ENCODE measurements at regions not wholly inside any gene's neighbourhood (a gene's known extent, or its start where the extent isn't known, plus 50 kb on each side); places are given as distances from the start of the nearest gene placed in this dataset.

DNA sequence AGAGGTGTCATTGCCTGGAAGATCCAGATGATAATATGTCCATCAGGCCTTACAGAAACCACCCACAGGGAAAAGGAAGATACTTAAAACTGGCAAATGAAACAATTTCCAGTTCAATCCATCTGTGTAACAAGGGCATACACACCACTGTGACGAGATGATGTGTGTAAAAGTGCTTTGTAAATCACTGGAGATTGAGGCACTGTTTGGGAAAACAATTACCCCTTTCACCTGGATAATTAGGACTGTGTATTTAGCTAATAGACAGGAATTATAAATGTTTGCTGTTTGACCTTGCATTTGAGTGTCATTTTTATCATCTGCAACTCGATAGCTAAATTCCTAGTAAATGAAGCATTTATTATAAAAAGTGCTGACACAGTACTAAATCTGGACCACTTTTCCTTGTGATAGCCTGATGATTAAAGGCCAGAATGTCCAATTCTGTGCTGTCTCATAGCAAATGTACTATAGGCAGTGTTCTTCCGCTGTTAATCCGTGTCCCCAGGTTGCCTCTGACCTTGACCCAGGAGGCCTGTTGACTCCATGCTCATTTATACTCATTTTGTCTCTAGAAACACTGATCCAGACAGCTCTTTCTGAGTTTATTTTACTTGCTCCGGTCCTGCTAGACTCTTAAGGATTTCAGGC lies 105.8 kb downstream of the LACC1 start:
- H3K4me3 ChIP-seq (replicated peaks; ENCODE audit: low read depth, low read length): no peak overlapping the region
- no peak for DNase-seq (ENCODE audit: low read depth)
- TF ChIP-seq, protein P1, sequence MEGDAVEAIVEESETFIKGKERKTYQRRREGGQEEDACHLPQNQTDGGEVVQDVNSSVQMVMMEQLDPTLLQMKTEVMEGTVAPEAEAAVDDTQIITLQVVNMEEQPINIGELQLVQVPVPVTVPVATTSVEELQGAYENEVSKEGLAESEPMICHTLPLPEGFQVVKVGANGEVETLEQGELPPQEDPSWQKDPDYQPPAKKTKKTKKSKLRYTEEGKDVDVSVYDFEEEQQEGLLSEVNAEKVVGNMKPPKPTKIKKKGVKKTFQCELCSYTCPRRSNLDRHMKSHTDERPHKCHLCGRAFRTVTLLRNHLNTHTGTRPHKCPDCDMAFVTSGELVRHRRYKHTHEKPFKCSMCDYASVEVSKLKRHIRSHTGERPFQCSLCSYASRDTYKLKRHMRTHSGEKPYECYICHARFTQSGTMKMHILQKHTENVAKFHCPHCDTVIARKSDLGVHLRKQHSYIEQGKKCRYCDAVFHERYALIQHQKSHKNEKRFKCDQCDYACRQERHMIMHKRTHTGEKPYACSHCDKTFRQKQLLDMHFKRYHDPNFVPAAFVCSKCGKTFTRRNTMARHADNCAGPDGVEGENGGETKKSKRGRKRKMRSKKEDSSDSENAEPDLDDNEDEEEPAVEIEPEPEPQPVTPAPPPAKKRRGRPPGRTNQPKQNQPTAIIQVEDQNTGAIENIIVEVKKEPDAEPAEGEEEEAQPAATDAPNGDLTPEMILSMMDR (IDR thresholded peaks at IDR 0.05; ENCODE audit: low read length, missing control alignments): no peak

DNA sequence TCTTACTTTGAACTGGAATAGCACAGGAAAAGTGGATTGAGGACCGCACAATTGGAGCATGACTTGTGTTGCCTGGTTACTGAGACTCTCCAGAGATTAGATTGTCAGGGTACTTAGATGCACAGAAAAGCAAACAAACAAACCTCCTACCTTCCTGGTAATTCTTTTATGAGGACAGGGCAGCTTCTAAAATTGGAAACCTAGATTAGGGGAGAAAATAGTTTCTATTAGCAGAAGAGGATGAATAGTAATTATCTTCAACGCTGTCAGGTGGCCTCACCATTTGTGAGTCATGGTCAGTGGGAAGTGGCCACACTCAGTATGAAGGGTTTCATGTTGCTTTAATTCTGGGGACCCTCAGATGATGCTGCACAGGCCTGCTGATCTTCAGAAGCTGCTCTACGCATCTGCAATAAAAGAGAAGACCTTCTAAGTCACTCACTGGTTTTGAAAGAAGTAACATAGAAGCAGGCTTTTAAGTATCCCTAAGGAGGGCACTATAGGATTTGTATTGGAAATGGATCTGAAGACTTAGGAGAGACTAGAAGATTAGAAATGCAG lies 106.8 kb downstream of the LACC1 start:
- no peak overlapping the region for H3K4me3 ChIP-seq (replicated peaks; ENCODE audit: low read depth, low read length)
- TF ChIP-seq, protein P1 (IDR thresholded peaks at IDR 0.05; ENCODE audit: low read length, missing control alignments): no peak
- peak; percentile 6 for DNase-seq (ENCODE audit: low read depth)

DNA sequence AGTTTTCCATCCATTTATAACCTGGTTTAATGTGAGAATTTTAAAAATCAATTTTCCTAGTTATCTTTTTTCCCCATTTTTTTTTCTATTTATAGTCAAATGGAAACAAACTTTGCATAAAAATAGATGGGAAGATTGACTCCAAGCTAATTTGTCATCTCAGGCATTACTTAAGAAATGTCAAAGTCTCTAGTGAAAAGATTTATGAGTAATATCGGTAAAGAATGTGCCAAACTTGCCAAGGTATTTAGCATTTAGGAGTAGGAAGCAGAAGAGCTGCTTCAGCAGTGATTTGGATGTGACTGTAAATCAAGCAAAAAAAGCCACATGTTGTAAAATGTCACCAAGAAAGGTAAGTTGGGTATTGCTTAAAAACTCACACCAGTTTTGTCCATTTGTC lies 108.6 kb downstream of the LACC1 start:
- TF ChIP-seq, protein P1 (IDR thresholded peaks at IDR 0.05; ENCODE audit: low read length, missing control alignments): no peak

DNA sequence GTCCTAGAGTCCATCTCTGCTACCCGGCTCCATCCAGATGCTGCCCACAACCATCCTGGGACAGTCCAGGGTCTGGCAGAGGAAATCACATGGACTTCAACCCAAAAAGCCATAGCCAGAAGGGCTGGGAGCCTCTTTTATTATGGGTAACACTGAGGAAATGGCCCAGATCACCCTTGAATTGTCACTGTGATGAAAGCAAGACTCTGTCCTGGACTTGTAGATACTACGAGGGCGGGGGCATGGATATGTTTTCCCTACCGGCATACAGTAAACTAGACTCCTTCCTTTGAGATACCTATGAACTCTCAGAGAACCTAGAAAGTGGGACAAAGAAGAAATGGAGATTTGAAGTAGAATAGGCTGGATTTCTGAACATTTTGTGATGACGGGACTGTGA lies 110.3 kb downstream of the LACC1 start:
- DNase-seq (ENCODE audit: low read depth): no peak
- no peak overlapping the region for H3K4me3 ChIP-seq (replicated peaks; ENCODE audit: low read depth, low read length)

More for the DNA sequence above, 108.6 kb downstream of the LACC1 start:
- no peak overlapping the region for H3K4me3 ChIP-seq (replicated peaks; ENCODE audit: low read depth, low read length)
- no peak for DNase-seq (ENCODE audit: low read depth)

DNA sequence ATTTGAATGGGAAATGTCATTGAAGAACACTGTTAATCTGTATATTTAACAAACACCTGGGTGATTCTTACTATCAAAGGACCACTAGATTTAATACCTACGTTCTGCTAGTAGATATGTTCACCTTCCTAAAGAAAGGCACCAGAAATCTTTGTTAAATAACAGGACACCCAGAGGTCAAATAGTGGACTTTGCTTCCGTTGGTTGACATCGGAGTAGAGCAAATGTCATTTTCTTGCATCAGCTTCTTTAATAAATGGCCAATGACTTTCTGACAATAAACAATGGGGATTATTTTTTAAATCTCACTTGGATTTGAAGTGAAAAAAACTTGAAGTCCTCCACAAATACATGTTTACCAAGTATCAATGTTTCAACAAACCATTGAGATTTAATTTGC lies 111.1 kb downstream of the LACC1 start:
- no peak for DNase-seq (ENCODE audit: low read depth)
- no peak overlapping the region for H3K4me3 ChIP-seq (replicated peaks; ENCODE audit: low read depth, low read length)
- TF ChIP-seq, protein P1 (IDR thresholded peaks at IDR 0.05; ENCODE audit: low read length, missing control alignments): no peak

More for the DNA sequence above, 110.3 kb downstream of the LACC1 start:
- TF ChIP-seq, protein P1 (IDR thresholded peaks at IDR 0.05; ENCODE audit: low read length, missing control alignments): no peak

DNA sequence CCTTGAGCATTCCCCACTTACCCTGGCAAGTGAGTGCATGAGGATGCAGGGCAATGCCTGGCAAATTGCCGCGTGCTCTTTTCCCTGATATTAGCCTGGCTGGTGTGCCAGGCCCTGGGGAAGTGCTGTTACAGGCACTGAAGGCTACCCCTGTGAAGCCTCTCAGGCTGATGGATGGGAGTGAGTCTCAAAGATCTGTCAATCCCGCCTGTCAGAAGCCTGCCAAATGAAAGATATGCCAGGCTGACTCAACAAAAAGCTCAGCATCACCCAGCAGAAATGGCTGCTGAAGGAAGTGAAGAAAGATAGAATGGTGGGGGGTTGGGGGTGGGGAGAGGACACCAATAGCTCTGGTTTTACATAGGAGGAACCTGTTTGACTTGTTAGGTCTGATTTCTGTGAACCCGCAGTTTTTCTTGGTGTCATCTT lies 112.1 kb downstream of the LACC1 start:
- no peak for DNase-seq (ENCODE audit: low read depth)
- no peak overlapping the region for H3K4me3 ChIP-seq (replicated peaks; ENCODE audit: low read depth, low read length)
- TF ChIP-seq, protein P1 (IDR thresholded peaks at IDR 0.05; ENCODE audit: low read length, missing control alignments): no peak

DNA sequence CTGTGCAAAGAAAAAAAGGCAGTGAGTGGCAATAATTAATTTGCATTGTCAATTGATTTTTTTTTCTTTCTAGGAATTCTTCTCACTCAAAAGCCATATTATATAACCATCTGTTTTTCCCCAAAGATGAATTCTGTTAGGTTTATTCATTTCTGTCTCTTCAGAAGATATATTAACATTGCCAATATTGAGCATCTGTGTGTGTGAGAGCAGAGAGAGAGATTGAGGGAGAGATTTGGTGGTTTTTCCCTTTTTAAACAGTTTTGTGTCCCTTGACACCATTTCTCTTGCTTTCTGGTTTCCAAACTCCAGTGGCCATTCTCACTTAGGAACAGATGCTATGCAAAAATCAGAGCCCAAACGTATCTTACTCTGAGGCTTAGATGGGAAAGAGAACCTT lies 112.5 kb downstream of the LACC1 start:
- TF ChIP-seq, protein P1 (IDR thresholded peaks at IDR 0.05; ENCODE audit: low read length, missing control alignments): no peak
- H3K4me3 ChIP-seq (replicated peaks; ENCODE audit: low read depth, low read length): no peak overlapping the region
- DNase-seq (ENCODE audit: low read depth): no peak
